CD14-positive monocyte (primary cell): ENCODE measurements at regions not wholly inside any gene's neighbourhood (a gene's known extent, or its start where the extent isn't known, plus 50 kb on each side); places are given as distances from the start of the nearest gene placed in this dataset.

ENCODE experiments used
- DNase-seq, 3 donors: peaks; one replicate each; pipeline ENCODE4 v3.0.0-alpha.2; 2011 to 2022
- H2AFZ ChIP-seq: 2 replicates; pipeline ENCODE4 v1.6.0; 2012; ENCODE audit warnings: mild to moderate bottlenecking, low read depth, low read length, inconsistent platforms; ENCODE audit not compliant: insufficient read depth, poor library complexity, severe bottlenecking
- H3K27ac ChIP-seq, 2 donors: 1 replicate in 1 of 2; 2 replicates in 1 of 2; pipeline ENCODE4 v1.5.1; 2012 to 2013; ENCODE audit warnings: low read length in 2 of 2, control low read depth in 1 of 2, inconsistent platforms in 1 of 2, low read depth in 1 of 2, mild to moderate bottlenecking in 1 of 2
- H3K27me3 ChIP-seq, 2 donors: one replicate each; pipeline versions ENCODE4 v1.6.0 to v1.6.1; 2011 to 2013; ENCODE audit warnings: low read length in 2 of 2; ENCODE audit not compliant: control insufficient read depth in 2 of 2, insufficient read depth in 2 of 2
- H3K36me3 ChIP-seq, 2 donors: replicated peaks in 1 of 2; 1 replicate in 1 of 2; 2 replicates in 1 of 2; pipeline versions ENCODE4 v1.5.1 to v1.6.1; 2012 to 2013; ENCODE audit warnings: low read length in 2 of 2, control low read depth in 1 of 2, inconsistent platforms in 1 of 2, mild to moderate bottlenecking in 1 of 2; ENCODE audit not compliant: insufficient read depth in 2 of 2, control insufficient read depth in 1 of 2
- H3K4me1 ChIP-seq, 2 donors: 1 replicate in 1 of 2; 2 replicates in 1 of 2; pipeline versions ENCODE4 v1.5.1 to v1.6.1; 2012 to 2013; ENCODE audit warnings: low read length in 2 of 2, control low read depth in 1 of 2, inconsistent platforms in 1 of 2, mild to moderate bottlenecking in 1 of 2, moderate library complexity in 1 of 2; ENCODE audit not compliant: insufficient read depth in 2 of 2, control insufficient read depth in 1 of 2
- H3K4me2 ChIP-seq: replicated peaks from 2 replicates; pipeline ENCODE3; 2012; ENCODE audit warnings: low read length, moderate library complexity, mild to moderate bottlenecking; ENCODE audit not compliant: poor library complexity, severe bottlenecking; ENCODE audit errors: extremely low read depth
- H3K4me3 ChIP-seq, 3 experiments: fragments of 200-600 bp in 1 of 3; sonication (generic) in 1 of 3; replicated peaks in 1 of 3; 1 replicate in 2 of 3; 2 replicates in 1 of 3; pipeline ENCODE4 v1.5.1; 2011 to 2013; ENCODE audit warnings: low read length in 3 of 3, mild to moderate bottlenecking in 3 of 3, control low read depth in 2 of 3, low read depth in 2 of 3, inconsistent platforms in 1 of 3, moderate library complexity in 1 of 3
- H3K79me2 ChIP-seq: 2 replicates; pipeline ENCODE4 v1.6.0; 2012; ENCODE audit warnings: mild to moderate bottlenecking, control low read depth, inconsistent platforms, low read length, moderate library complexity; ENCODE audit not compliant: insufficient read depth
- H3K9ac ChIP-seq: 2 replicates; pipeline ENCODE4 v1.6.0; 2017; ENCODE audit warnings: low read length, mild to moderate bottlenecking; ENCODE audit not compliant: insufficient read depth, poor library complexity, severe bottlenecking
- H3K9me3 ChIP-seq, 2 donors: replicated peaks in 1 of 2; 1 replicate in 1 of 2; 2 replicates in 1 of 2; pipeline versions ENCODE4 v1.5.1 to v1.6.1; 2012 to 2013; ENCODE audit warnings: low read length in 2 of 2, control low read depth in 1 of 2; ENCODE audit not compliant: control insufficient read depth in 1 of 2, insufficient read depth in 1 of 2
- H4K20me1 ChIP-seq: 2 replicates; pipeline ENCODE4 v1.6.0; 2012; ENCODE audit warnings: mild to moderate bottlenecking, low read length, control low read depth, moderate library complexity; ENCODE audit not compliant: insufficient read depth
- H3K27ac Mint-ChIP-seq, 7 donors: one replicate each; pipeline ENCODE4 v1.8.0; 2020; ENCODE audit warnings: mild to moderate bottlenecking in 7 of 7, mixed read lengths in 7 of 7, moderate library complexity in 6 of 7, inconsistent platforms in 2 of 7
- H3K27me3 Mint-ChIP-seq, 3 donors: one replicate each; pipeline ENCODE4 v1.8.0; 2021 to 2022; ENCODE audit warnings: low read depth in 3 of 3, mild to moderate bottlenecking in 3 of 3, mixed read lengths in 3 of 3, moderate library complexity in 3 of 3, inconsistent platforms in 1 of 3
- H3K36me3 Mint-ChIP-seq, 2 donors: one replicate each; pipeline ENCODE4 v1.8.0; 2020; ENCODE audit warnings: mixed read lengths in 2 of 2, inconsistent platforms in 1 of 2, mild to moderate bottlenecking in 1 of 2
- H3K4me1 Mint-ChIP-seq: one replicate; pipeline ENCODE4 v1.8.0; 2020; ENCODE audit warnings: mild to moderate bottlenecking, mixed read lengths
- H3K4me3 Mint-ChIP-seq, 2 donors: one replicate each; pipeline ENCODE4 v1.8.0; 2020; ENCODE audit warnings: mild to moderate bottlenecking in 2 of 2, mixed read lengths in 2 of 2, moderate library complexity in 1 of 2
- H3K9me3 Mint-ChIP-seq, 7 donors: one replicate each; pipeline ENCODE4 v1.8.0; 2020 to 2022; ENCODE audit warnings: mixed read lengths in 7 of 7, mild to moderate bottlenecking in 6 of 7, moderate library complexity in 6 of 7, inconsistent platforms in 2 of 7
- whole genome bisulfite sequencing: methylation state at CpG from one replicate; pipeline ENCODE4 v1.1.5; 2013; ENCODE audit warnings: missing lambda C conversion rate; ENCODE audit not compliant: insufficient coverage; 5-methylcytosine and 5-hydroxymethylcytosine counted together
- intact Hi-C, 2 donors: fragments of 100-400 bp; cut with micrococcal nuclease; formaldehyde crosslinking; loops; one replicate each; pipeline versions ENCODE4 v1.15.0 to v1.15.1; 2023
- TF ChIP-seq, protein P1 (sequence below): fragments of 200-600 bp; IDR thresholded peaks from one replicate; pipeline ENCODE4 v1.8.0; 2022; ENCODE audit warnings: antibody characterized with exemption, mild to moderate bottlenecking

GRCh38 chr6:85866758-85867401 is 224.2 kb upstream of the SYNCRIP start:
- Mint-ChIP-seq H3K27me3 (peaks cover 0 to 4% (median 0%) of the 10 kb centered on the region in 3 donors), H3K4me3 (peak overlapping the region in 1 of 2 donors; percentile 14), H3K36me3 (no peaks in the 10 kb centered on the region), H3K4me1 (no peaks in the 10 kb centered on the region), H3K27ac (no peak overlapping the region), H3K9me3 (peaks cover under 1 to 5% (median 2%) of the 10 kb centered on the region in 7 donors)
- TF ChIP-seq, protein P1, sequence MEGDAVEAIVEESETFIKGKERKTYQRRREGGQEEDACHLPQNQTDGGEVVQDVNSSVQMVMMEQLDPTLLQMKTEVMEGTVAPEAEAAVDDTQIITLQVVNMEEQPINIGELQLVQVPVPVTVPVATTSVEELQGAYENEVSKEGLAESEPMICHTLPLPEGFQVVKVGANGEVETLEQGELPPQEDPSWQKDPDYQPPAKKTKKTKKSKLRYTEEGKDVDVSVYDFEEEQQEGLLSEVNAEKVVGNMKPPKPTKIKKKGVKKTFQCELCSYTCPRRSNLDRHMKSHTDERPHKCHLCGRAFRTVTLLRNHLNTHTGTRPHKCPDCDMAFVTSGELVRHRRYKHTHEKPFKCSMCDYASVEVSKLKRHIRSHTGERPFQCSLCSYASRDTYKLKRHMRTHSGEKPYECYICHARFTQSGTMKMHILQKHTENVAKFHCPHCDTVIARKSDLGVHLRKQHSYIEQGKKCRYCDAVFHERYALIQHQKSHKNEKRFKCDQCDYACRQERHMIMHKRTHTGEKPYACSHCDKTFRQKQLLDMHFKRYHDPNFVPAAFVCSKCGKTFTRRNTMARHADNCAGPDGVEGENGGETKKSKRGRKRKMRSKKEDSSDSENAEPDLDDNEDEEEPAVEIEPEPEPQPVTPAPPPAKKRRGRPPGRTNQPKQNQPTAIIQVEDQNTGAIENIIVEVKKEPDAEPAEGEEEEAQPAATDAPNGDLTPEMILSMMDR: no peak
- H3K4me2 ChIP-seq: no peak overlapping the region
- H4K20me1 ChIP-seq: no peaks in the 10 kb centered on the region
- intact Hi-C loops: no loop called here
- H3K9ac ChIP-seq: no peak overlapping the region
- WGBS: 86% methylated on average over 5 of the region's 10 CpGs
- H3K4me3 ChIP-seq: no peak overlapping the region
- H3K36me3 ChIP-seq: no peaks in the 10 kb centered on the region
- H3K27ac ChIP-seq: no peak overlapping the region
- H3K9me3 ChIP-seq: no peaks in the 10 kb centered on the region
- H3K27me3 ChIP-seq: no peaks in the 10 kb centered on the region
- no peak for DNase-seq
- no peaks in the 10 kb centered on the region for H3K4me1 ChIP-seq
- H2AFZ ChIP-seq: no peak overlapping the region
- H3K79me2 ChIP-seq: no peaks in the 10 kb centered on the region

DNA sequence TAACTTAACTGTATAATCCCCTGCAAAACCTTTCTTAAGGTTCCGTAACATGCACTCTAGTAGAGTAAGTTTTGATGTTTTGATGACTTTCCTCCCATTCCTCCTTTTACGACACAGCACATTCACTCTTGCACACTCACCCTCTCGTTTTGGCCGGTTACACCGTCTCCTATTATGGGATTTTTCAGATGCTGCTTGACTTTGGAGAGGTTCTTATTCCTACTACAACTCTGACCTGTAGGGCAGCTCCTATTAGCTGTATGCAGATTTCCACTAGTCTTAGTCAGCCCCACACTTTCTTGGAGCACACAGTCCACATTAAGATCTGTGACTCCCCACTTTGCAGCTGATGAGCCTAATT is 223.7 kb upstream of the SYNCRIP start:
- no peak overlapping the region for H3K27ac ChIP-seq
- peaks cover 0 to 8% (median 2%) of the 10 kb centered on the region in 7 donors for H3K9me3 Mint-ChIP-seq
- no peaks in the 10 kb centered on the region for H3K36me3 Mint-ChIP-seq
- no peak overlapping the region for H3K4me2 ChIP-seq
- WGBS: no CpG with 5 or more reads among the region's 5 CpGs
- no peaks in the 10 kb centered on the region for H3K4me1 Mint-ChIP-seq
- no peaks in the 10 kb centered on the region for H3K79me2 ChIP-seq
- H3K27me3 ChIP-seq: no peaks in the 10 kb centered on the region
- H3K36me3 ChIP-seq: no peaks in the 10 kb centered on the region
- intact Hi-C loops: no loop called here
- H3K9me3 ChIP-seq: no peaks in the 10 kb centered on the region
- no peak overlapping the region for H3K4me3 ChIP-seq
- no peak for DNase-seq
- H3K27ac Mint-ChIP-seq: no peak overlapping the region
- H3K9ac ChIP-seq: no peak overlapping the region
- H3K4me1 ChIP-seq: no peaks in the 10 kb centered on the region
- H2AFZ ChIP-seq: no peak overlapping the region
- H3K27me3 Mint-ChIP-seq: peaks cover 0 to 4% (median 0%) of the 10 kb centered on the region in 3 donors
- no peak overlapping the region for H3K4me3 Mint-ChIP-seq
- TF ChIP-seq, protein P1: no peak
- no peaks in the 10 kb centered on the region for H4K20me1 ChIP-seq
